HepG2 (cell line): ENCODE measurements at regions not wholly inside any gene's neighbourhood (a gene's known extent, or its start where the extent isn't known, plus 50 kb on each side); places are given as distances from the start of the nearest gene placed in this dataset.

Experiments used
- ATAC-seq: fragments of 200-7000 bp; cut with Tn5 transposase; 3 replicates; pipeline ENCODE4 v1.9.1; 2020; ENCODE audit warnings: mild to moderate bottlenecking, moderate library complexity
- BruUV-seq: library from RNA; stranded (reverse); fragments of 400-500 nt; replicated peaks from 2 replicates; lab custom pipeline; 2021; lab: Mats Ljungman, UMichigan
- CTCF ChIA-PET: fragments of 300-600 bp; formaldehyde crosslinking; extraction: SDS; loops from one replicate; lab custom pipeline; 2021; ENCODE audit warnings: low total read pairs, inconsistent platforms, low intra/inter-chr PET ratio; lab: Yijun Ruan, JAX
- POLR2A ChIA-PET: fragments of 350-600 bp; sonication (Branson Sonifier 250); formaldehyde crosslinking; loops from one replicate; lab custom pipeline; 2020; ENCODE audit warnings: antibody characterized with exemption, inconsistent platforms; lab: Yijun Ruan, JAX
- DNase-seq: peaks from one replicate; pipeline ENCODE4 v3.0.0-alpha.2; 2015; ENCODE audit warnings: low spot score
- FAIRE-seq: peaks from 3 replicates; lab custom pipeline; 2011; peaks lifted over from hg19 to GRCh38; lab: Jason Lieb, UNC
- H2AFZ ChIP-seq: one replicate; pipeline ENCODE4 v1.6.1; 2011; ENCODE audit warnings: low read length, inconsistent platforms
- H3K27ac ChIP-seq: fragments of 300-600 bp; 3 replicates; pipeline ENCODE4 v1.8.0; 2011; ENCODE audit warnings: mixed run types, mild to moderate bottlenecking, mixed read lengths, low read length, inconsistent platforms; ENCODE audit not compliant: insufficient read depth; ENCODE audit errors: extremely low read length
- H3K27me3 ChIP-seq, 2 experiments: fragments of 200-600 bp in 1 of 2; 2 replicates in 1 of 2; 3 replicates in 1 of 2; pipeline versions ENCODE4 v1.6.0 to v1.8.0; 2011; ENCODE audit warnings: low read length in 2 of 2, mild to moderate bottlenecking in 2 of 2, moderate library complexity in 2 of 2, inconsistent platforms in 1 of 2; ENCODE audit not compliant: insufficient read depth in 2 of 2, control insufficient read depth in 1 of 2
- H3K36me3 ChIP-seq, 2 experiments: fragments of 200-600 bp in 1 of 2; replicated peaks in 1 of 2; 2 replicates in 1 of 2; 3 replicates in 1 of 2; pipeline versions ENCODE4 v1.5.1 to v1.8.0; 2011; ENCODE audit warnings: low read length in 2 of 2, inconsistent platforms in 1 of 2; ENCODE audit not compliant: insufficient read depth in 2 of 2, control insufficient read depth in 1 of 2
- H3K4me1 ChIP-seq: 2 replicates; pipeline ENCODE4 v1.5.1; 2012; ENCODE audit warnings: low read length, inconsistent platforms; ENCODE audit not compliant: insufficient read depth
- H3K4me2 ChIP-seq: 2 replicates; pipeline ENCODE4 v1.6.0; 2011; ENCODE audit warnings: low read depth, low read length, inconsistent platforms
- H3K4me3 ChIP-seq, 3 experiments: fragments of 200-600 bp in 1 of 3; sonication (generic), shearing (Covaris generic) in 1 of 3; replicated peaks in 1 of 3; 2 replicates each; pipeline ENCODE4 v1.5.1; 2011 to 2016; ENCODE audit warnings: low read length in 3 of 3, inconsistent platforms in 2 of 3, low read depth in 2 of 3, mild to moderate bottlenecking in 2 of 3, control low read depth in 1 of 3, mixed read lengths in 1 of 3; ENCODE audit not compliant: insufficient read depth in 1 of 3
- H3K79me2 ChIP-seq: one replicate; pipeline ENCODE4 v1.6.1; 2011; ENCODE audit warnings: low read length, inconsistent platforms; ENCODE audit not compliant: insufficient read depth
- H3K9ac ChIP-seq: 2 replicates; pipeline ENCODE4 v1.6.0; 2011; ENCODE audit warnings: mild to moderate bottlenecking, low read depth, low read length, inconsistent platforms; ENCODE audit not compliant: insufficient read depth
- H3K9me3 ChIP-seq: 2 replicates; pipeline ENCODE4 v1.5.1; 2012; ENCODE audit warnings: mild to moderate bottlenecking, low read length
- H4K20me1 ChIP-seq: 2 replicates; pipeline ENCODE4 v1.6.0; 2011; ENCODE audit warnings: inconsistent platforms, mild to moderate bottlenecking, low read length, moderate library complexity; ENCODE audit not compliant: insufficient read depth
- ELF3 ChIP-seq: IDR thresholded peaks from 2 replicates; pipeline ENCODE4 v1.6.1; 2016; ENCODE audit warnings: missing genetic modification reagents, missing compliant biosample characterization
- FOXA1 ChIP-seq, 2 experiments: fragments of 450-650 bp in 1 of 2; sonication (generic) in 1 of 2; formaldehyde crosslinking in 1 of 2; IDR thresholded peaks; 2 replicates each; pipeline versions ENCODE4 v1.4.0 to v1.6.1; 2016 to 2020; ENCODE audit warnings: missing genetic modification reagents in 1 of 2
- FOXP1 ChIP-seq, 2 experiments: fragments of 450-650 bp in 1 of 2; IDR thresholded peaks; 2 replicates each; pipeline ENCODE4 v1.6.1; 2017 to 2018; ENCODE audit warnings: antibody characterized with exemption in 1 of 2
- MAFF ChIP-seq: IDR thresholded peaks from 2 replicates; pipeline ENCODE4 v1.6.1; 2011; ENCODE audit warnings: low read depth, low read length, improper control_type of control experiment
- MAFK ChIP-seq, 2 experiments: IDR thresholded peaks in 1 of 2; conservative IDR thresholded peaks in 1 of 2; 2 replicates each; pipeline ENCODE4 v1.6.1; 2011; ENCODE audit warnings: improper control_type of control experiment in 2 of 2, low read length in 2 of 2
- MXI1 ChIP-seq: IDR thresholded peaks from 3 replicates; pipeline ENCODE4 v1.6.1; 2012; ENCODE audit warnings: low read depth, low read length, inconsistent platforms, borderline replicate concordance
- NFKBIZ ChIP-seq: IDR thresholded peaks from 2 replicates; pipeline ENCODE4 v1.6.1; 2018; ENCODE audit warnings: missing genetic modification reagents, missing compliant biosample characterization
- SRSF1 ChIP-seq: fragments of 200-400 bp; formaldehyde crosslinking; optimal IDR thresholded peaks from 2 replicates; pipeline ENCODE3; 2017; ENCODE audit warnings: mild to moderate bottlenecking, low read depth, low read length, moderate library complexity
- ZNF205 ChIP-seq: IDR thresholded peaks from 2 replicates; pipeline ENCODE4 v1.6.1; 2018; ENCODE audit warnings: missing biosample characterization, missing genetic modification reagents
- ZNF577 ChIP-seq: sonication (generic); formaldehyde crosslinking; IDR thresholded peaks from 2 replicates; pipeline ENCODE4 v1.4.0; 2020; ENCODE audit warnings: mild to moderate bottlenecking, low read depth, missing genetic modification reagents, borderline replicate concordance
- ZNF598 ChIP-seq: sonication (generic); formaldehyde crosslinking; IDR thresholded peaks from 2 replicates; pipeline ENCODE4 v1.5.1; 2020; ENCODE audit warnings: mild to moderate bottlenecking, missing genetic modification reagents, borderline replicate concordance
- ZNF782 ChIP-seq: sonication (generic); formaldehyde crosslinking; IDR thresholded peaks from 2 replicates; pipeline ENCODE4 v1.4.0; 2020; ENCODE audit warnings: missing genetic modification reagents, mild to moderate bottlenecking, borderline replicate concordance
- ZNF788 ChIP-seq: sonication (generic); formaldehyde crosslinking; IDR thresholded peaks from 2 replicates; pipeline ENCODE4 v1.5.0; 2020; ENCODE audit warnings: mild to moderate bottlenecking, missing genetic modification reagents, borderline replicate concordance
- WGBS: methylation state at CpG from one replicate; pipeline ENCODE4 v1.1.6; 2017; ENCODE audit warnings: low lambda C conversion rate; 5-methylcytosine and 5-hydroxymethylcytosine counted together
- in situ Hi-C: cut with HindIII; loops from 2 replicates; pipeline ENCODE4 v1.10.0; 2017; ENCODE audit warnings: low pct_unique_long_range_greater_than_20kb; ENCODE audit not compliant: extremely low pct_ligation_motif_present
- intact Hi-C: fragments of 100-400 bp; cut with micrococcal nuclease; formaldehyde crosslinking; loops from one replicate; pipeline ENCODE4 v1.10.0; 2022; ENCODE audit not compliant: unreplicated experiment
- TF ChIP-seq, protein P1 (sequence below): sonication (generic); formaldehyde crosslinking; IDR thresholded peaks from 2 replicates; pipeline ENCODE4 v1.4.0; 2020; ENCODE audit warnings: mild to moderate bottlenecking, missing genetic modification reagents

- intact Hi-C loops (no loop called here), in situ Hi-C loops (no loop called here)
- Histone ChIP-seq H3K4me3 (no peak overlapping the region), H4K20me1 (no peaks in the 10 kb centered on the region), H3K27me3 (peaks cover 0 to 11% of the 10 kb centered on the region in 2 experiments; a peak in 1 of 5 replicates), H3K9me3 (no peaks in the 10 kb centered on the region), H3K9ac (no peak overlapping the region), H3K79me2 (no peaks in the 10 kb centered on the region), H3K4me1 (no peaks in the 10 kb centered on the region), H3K36me3 (no peaks in the 10 kb centered on the region), H3K27ac (no peak overlapping the region), H2AFZ (no peak overlapping the region), H3K4me2 (no peak overlapping the region)
- no TSS peak for BruUV-seq
- FAIRE-seq = no peak
- 8% methylated on average over 3 of the region's 3 CpGs for WGBS
- TF ChIP-seq MAFK (conservative IDR thresholded peaks at IDR 0.05 in 1 of 2, IDR thresholded peaks at IDR 0.05 in 1 of 2; ENCODE audit: low read length in 2 of 2) (peak; percentile 64 to 79), MAFF (peak; percentile 63)
- TF ChIP-seq, protein P1, sequence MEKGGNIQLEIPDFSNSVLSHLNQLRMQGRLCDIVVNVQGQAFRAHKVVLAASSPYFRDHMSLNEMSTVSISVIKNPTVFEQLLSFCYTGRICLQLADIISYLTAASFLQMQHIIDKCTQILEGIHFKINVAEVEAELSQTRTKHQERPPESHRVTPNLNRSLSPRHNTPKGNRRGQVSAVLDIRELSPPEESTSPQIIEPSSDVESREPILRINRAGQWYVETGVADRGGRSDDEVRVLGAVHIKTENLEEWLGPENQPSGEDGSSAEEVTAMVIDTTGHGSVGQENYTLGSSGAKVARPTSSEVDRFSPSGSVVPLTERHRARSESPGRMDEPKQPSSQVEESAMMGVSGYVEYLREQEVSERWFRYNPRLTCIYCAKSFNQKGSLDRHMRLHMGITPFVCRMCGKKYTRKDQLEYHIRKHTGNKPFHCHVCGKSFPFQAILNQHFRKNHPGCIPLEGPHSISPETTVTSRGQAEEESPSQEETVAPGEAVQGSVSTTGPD (CRISPR knock-in tag) = no peak
- ChIA-PET POLR2A (no interaction called here), CTCF (no interaction called here)
- no peak for ATAC-seq
- no peak for DNase-seq
Measured at GRCh38 chr11:31926816-31927528, 115.8 kb upstream of the PAX6 start.

DNA sequence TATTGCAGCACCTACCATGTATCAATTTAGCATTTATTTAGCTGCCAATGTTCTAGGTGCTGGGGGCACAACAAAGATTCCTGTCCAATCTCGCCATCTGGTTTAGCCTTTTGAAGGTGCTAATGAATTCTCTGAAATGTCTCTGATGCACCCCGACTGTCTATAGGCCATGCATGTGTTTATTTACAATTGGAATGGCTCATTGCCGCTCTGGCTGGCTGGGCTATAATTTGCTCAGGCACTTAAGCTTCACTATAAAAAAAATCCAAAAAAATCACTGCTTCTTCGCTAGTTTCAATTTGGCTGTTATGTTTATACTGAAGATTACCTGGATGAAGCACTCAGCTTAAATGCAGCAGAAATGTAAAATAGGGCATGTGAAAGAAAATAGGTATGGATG is 115.0 kb upstream of the PAX6 start:
- intact Hi-C loops (no loop called here), in situ Hi-C loops (no loop called here)
- WGBS = 5% methylated on average over 4 of the region's 4 CpGs
- POLR2A ChIA-PET = no interaction called here
- no peak overlapping the region for H2AFZ ChIP-seq
- no peaks in the 10 kb centered on the region for H3K79me2 ChIP-seq
- CTCF ChIA-PET = no interaction called here
- no peaks in the 10 kb centered on the region for H4K20me1 ChIP-seq
- no peak overlapping the region for H3K27ac ChIP-seq
- no peaks in the 10 kb centered on the region for H3K36me3 ChIP-seq
- no peak overlapping the region for H3K4me2 ChIP-seq
- no TSS peak for BruUV-seq
- no peaks in the 10 kb centered on the region for H3K4me1 ChIP-seq
- no peak overlapping the region for H3K4me3 ChIP-seq
- TF ChIP-seq ZNF598 (CRISPR knock-in tag) = no peak
- TF ChIP-seq FOXP1 (IDR thresholded peaks at IDR 0.05) = no peak
- no peak for TF ChIP-seq FOXP1 (CRISPR knock-in tag; IDR thresholded peaks at IDR 0.05)
- TF ChIP-seq NFKBIZ (CRISPR knock-in tag) = no peak
- TF ChIP-seq ZNF205 (CRISPR knock-in tag) = no peak
- no peak for TF ChIP-seq ELF3 (CRISPR knock-in tag)
- no peak for TF ChIP-seq ZNF577
- TF ChIP-seq MAFF = no peak
- no peak for TF ChIP-seq ZNF782
- no peak for TF ChIP-seq ZNF788 (CRISPR knock-in tag)
- TF ChIP-seq SRSF1 = no peak
- no peak for TF ChIP-seq FOXA1 (IDR thresholded peaks at IDR 0.05)
- no peak for TF ChIP-seq FOXA1 (CRISPR knock-in tag; IDR thresholded peaks at IDR 0.05)
- TF ChIP-seq MXI1 = no peak
- no peaks in the 10 kb centered on the region for H3K9me3 ChIP-seq
- H3K9ac ChIP-seq = no peak overlapping the region
- ATAC-seq = no peak
- DNase-seq = no peak
- no peak for FAIRE-seq
- peaks cover 0 to 11% of the 10 kb centered on the region in 2 experiments; a peak in 1 of 5 replicates for H3K27me3 ChIP-seq
